ENCODE measurements at regions not wholly inside any gene's neighbourhood (a gene's known extent, or its start where the extent isn't known, plus 50 kb on each side); places are given as distances from the start of the nearest gene placed in this dataset.

- no peak for TF ChIP-seq CTCF (IDR thresholded peaks at IDR 0.05; ENCODE audit: insufficient read depth, low read length)
- TF ChIP-seq POLR2AphosphoS5 (IDR thresholded peaks at IDR 0.05; ENCODE audit: low read depth), result no peak
- TF ChIP-seq, protein P1, sequence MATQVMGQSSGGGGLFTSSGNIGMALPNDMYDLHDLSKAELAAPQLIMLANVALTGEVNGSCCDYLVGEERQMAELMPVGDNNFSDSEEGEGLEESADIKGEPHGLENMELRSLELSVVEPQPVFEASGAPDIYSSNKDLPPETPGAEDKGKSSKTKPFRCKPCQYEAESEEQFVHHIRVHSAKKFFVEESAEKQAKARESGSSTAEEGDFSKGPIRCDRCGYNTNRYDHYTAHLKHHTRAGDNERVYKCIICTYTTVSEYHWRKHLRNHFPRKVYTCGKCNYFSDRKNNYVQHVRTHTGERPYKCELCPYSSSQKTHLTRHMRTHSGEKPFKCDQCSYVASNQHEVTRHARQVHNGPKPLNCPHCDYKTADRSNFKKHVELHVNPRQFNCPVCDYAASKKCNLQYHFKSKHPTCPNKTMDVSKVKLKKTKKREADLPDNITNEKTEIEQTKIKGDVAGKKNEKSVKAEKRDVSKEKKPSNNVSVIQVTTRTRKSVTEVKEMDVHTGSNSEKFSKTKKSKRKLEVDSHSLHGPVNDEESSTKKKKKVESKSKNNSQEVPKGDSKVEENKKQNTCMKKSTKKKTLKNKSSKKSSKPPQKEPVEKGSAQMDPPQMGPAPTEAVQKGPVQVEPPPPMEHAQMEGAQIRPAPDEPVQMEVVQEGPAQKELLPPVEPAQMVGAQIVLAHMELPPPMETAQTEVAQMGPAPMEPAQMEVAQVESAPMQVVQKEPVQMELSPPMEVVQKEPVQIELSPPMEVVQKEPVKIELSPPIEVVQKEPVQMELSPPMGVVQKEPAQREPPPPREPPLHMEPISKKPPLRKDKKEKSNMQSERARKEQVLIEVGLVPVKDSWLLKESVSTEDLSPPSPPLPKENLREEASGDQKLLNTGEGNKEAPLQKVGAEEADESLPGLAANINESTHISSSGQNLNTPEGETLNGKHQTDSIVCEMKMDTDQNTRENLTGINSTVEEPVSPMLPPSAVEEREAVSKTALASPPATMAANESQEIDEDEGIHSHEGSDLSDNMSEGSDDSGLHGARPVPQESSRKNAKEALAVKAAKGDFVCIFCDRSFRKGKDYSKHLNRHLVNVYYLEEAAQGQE (IDR thresholded peaks at IDR 0.05; ENCODE audit: insufficient replicate concordance, low read depth), result no peak
Observed at GRCh38 chr18:30302181-30302580, 740.4 kb downstream of the DSC3 start.
